ENCODE measurements at regions not wholly inside any gene's neighbourhood (a gene's known extent, or its start where the extent isn't known, plus 50 kb on each side); places are given as distances from the start of the nearest gene placed in this dataset.
"Not testable (repeated sequence)": the region's sequence is repeated elsewhere in the genome, so short reads cannot be mapped to it uniquely, and the experiment has no call there.

DNA sequence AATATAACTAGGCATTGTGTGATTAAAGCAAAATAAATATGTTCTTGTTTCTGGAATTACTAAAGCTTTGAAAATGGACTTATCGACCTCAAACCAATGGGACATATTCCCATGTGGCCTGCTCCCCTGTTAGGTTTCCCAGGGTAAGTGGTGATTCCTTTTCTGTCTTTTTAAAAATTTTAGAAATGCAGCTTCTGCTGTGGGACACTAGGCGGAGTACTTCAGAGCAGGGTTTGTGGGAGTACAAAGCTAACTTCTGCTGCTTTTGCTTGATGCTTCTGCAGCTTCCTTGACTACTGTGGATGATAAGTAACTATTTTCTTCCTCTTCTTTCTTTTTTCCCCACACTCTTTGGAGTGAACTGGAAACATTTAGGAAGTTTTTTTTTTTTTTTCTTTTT is 2632.4 kb upstream of the DEFB115 start:
- TF ChIP-seq POLR2A, POLR2AphosphoS5, TAF1, SPI1 (IDR thresholded peaks at IDR 0.05; ENCODE audit: low read depth, low read length): not testable (repeated sequence)
